Naive B cell (primary cell): ENCODE measurements at regions not wholly inside any gene's neighbourhood (a gene's known extent, or its start where the extent isn't known, plus 50 kb on each side); places are given as distances from the start of the nearest gene placed in this dataset.
"Not testable (repeated sequence)": the region's sequence is repeated elsewhere in the genome, so short reads cannot be mapped to it uniquely, and the experiment has no call there.

Source experiments
- ATAC-seq, 2 donors: fragments of 150-1000 bp; cut with Tn5 transposase; 2 replicates each; pipeline ENCODE4 v1.10.0; 2021; ENCODE audit warnings: low read depth in 2 of 2, mild to moderate bottlenecking in 2 of 2, moderate library complexity in 2 of 2
- DNase-seq: peaks from one replicate; pipeline ENCODE4 v3.0.0; 2022
- H3K27ac Mint-ChIP-seq, 6 donors: one replicate each; pipeline ENCODE4 v1.8.0; 2020 to 2022; ENCODE audit warnings: mild to moderate bottlenecking in 6 of 6, mixed read lengths in 6 of 6, moderate library complexity in 5 of 6, inconsistent platforms in 2 of 6
- H3K27me3 Mint-ChIP-seq, 3 donors: one replicate each; pipeline ENCODE4 v1.8.0; 2021 to 2022; ENCODE audit warnings: mixed read lengths in 3 of 3, mild to moderate bottlenecking in 1 of 3
- H3K36me3 Mint-ChIP-seq, 2 donors: one replicate each; pipeline ENCODE4 v1.8.0; 2020 to 2022; ENCODE audit warnings: mixed read lengths in 2 of 2, inconsistent platforms in 1 of 2, mild to moderate bottlenecking in 1 of 2
- H3K4me1 Mint-ChIP-seq, 3 donors: one replicate each; pipeline ENCODE4 v1.8.0; 2020 to 2022; ENCODE audit warnings: mixed read lengths in 3 of 3, inconsistent platforms in 1 of 3, mild to moderate bottlenecking in 1 of 3, moderate library complexity in 1 of 3
- H3K4me3 Mint-ChIP-seq, 8 donors: one replicate each; pipeline ENCODE4 v1.8.0; 2020 to 2022; ENCODE audit warnings: mild to moderate bottlenecking in 8 of 8, mixed read lengths in 8 of 8, moderate library complexity in 8 of 8, inconsistent platforms in 2 of 8
- H3K9me3 Mint-ChIP-seq, 7 donors: one replicate each; pipeline ENCODE4 v1.8.0; 2020 to 2022; ENCODE audit warnings: mixed read lengths in 7 of 7, mild to moderate bottlenecking in 5 of 7, inconsistent platforms in 2 of 7, moderate library complexity in 1 of 7

GRCh38 chr4:137950286-137950685, 291.9 kb downstream of the SLC7A11 start:
- Mint-ChIP-seq H3K27ac (no peak overlapping the region), H3K36me3 (no peaks in the 10 kb centered on the region), H3K27me3 (no peaks in the 10 kb centered on the region), H3K9me3 (no peaks in the 10 kb centered on the region), H3K4me3 (no peak overlapping the region), H3K4me1 (no peaks in the 10 kb centered on the region)
- DNase-seq (no peak), ATAC-seq (no peak)

GRCh38 chr4:137949746-137950145, 292.4 kb downstream of the SLC7A11 start:
- no peaks in the 10 kb centered on the region for H3K4me1 Mint-ChIP-seq
- no peak overlapping the region for H3K27ac Mint-ChIP-seq
- H3K27me3 Mint-ChIP-seq: no peaks in the 10 kb centered on the region
- DNase-seq (no peak), ATAC-seq (no peak)
- no peak overlapping the region for H3K4me3 Mint-ChIP-seq
- no peaks in the 10 kb centered on the region for H3K9me3 Mint-ChIP-seq
- no peaks in the 10 kb centered on the region for H3K36me3 Mint-ChIP-seq

GRCh38 chr4:137946453-137947174, 295.5 kb downstream of the SLC7A11 start:
- Mint-ChIP-seq H3K36me3 (no peaks in the 10 kb centered on the region), H3K4me3 (no peak overlapping the region), H3K27ac (no peak overlapping the region), H3K9me3 (peaks cover 0 to 2% (median 0%) of the 10 kb centered on the region in 7 donors), H3K4me1 (no peaks in the 10 kb centered on the region), H3K27me3 (no peaks in the 10 kb centered on the region)
- ATAC-seq (no peak), DNase-seq (no peak)

GRCh38 chr4:137942815-137943214, 299.3 kb downstream of the SLC7A11 start:
- not testable (repeated sequence) for H3K4me1 Mint-ChIP-seq, H3K4me3 Mint-ChIP-seq, H3K36me3 Mint-ChIP-seq, H3K27me3 Mint-ChIP-seq, DNase-seq, ATAC-seq, H3K27ac Mint-ChIP-seq
- peaks cover 0 to 24% (median 6%) of the 10 kb centered on the region in 7 donors for H3K9me3 Mint-ChIP-seq

- H3K27ac Mint-ChIP-seq, H3K36me3 Mint-ChIP-seq, ATAC-seq: not testable (repeated sequence)
These were observed 300.1 kb downstream of the SLC7A11 start for GRCh38 chr4:137942015-137942515.

GRCh38 chr4:137934911-137935310, 307.2 kb downstream of the SLC7A11 start:
- Mint-ChIP-seq H3K27ac (no peak overlapping the region), H3K36me3 (no peaks in the 10 kb centered on the region), H3K9me3 (peaks cover 0 to 8% (median under 1%) of the 10 kb centered on the region in 7 donors), H3K27me3 (no peaks in the 10 kb centered on the region), H3K4me1 (no peaks in the 10 kb centered on the region), H3K4me3 (no peak overlapping the region)
- ATAC-seq: no peak
- DNase-seq: no peak

More at GRCh38 chr4:137942015-137942515, 300.1 kb downstream of the SLC7A11 start:
- not testable (repeated sequence) for H3K27me3 Mint-ChIP-seq, DNase-seq, H3K4me3 Mint-ChIP-seq, H3K4me1 Mint-ChIP-seq
- H3K9me3 Mint-ChIP-seq: peaks cover 0 to 24% (median 6%) of the 10 kb centered on the region in 7 donors

- Mint-ChIP-seq H3K27ac (no peak overlapping the region), H3K36me3 (no peaks in the 10 kb centered on the region), H3K4me1 (no peaks in the 10 kb centered on the region), H3K4me3 (no peak overlapping the region), H3K9me3 (peaks cover 0 to 6% (median 0%) of the 10 kb centered on the region in 7 donors), H3K27me3 (no peaks in the 10 kb centered on the region)
- ATAC-seq (no peak), DNase-seq (no peak)
These were observed 308.1 kb downstream of the SLC7A11 start for GRCh38 chr4:137934046-137934445.

GRCh38 chr4:137927972-137928371, 314.2 kb downstream of the SLC7A11 start:
- no peak for ATAC-seq
- Mint-ChIP-seq H3K27ac (no peak overlapping the region), H3K27me3 (no peaks in the 10 kb centered on the region), H3K4me3 (no peak overlapping the region), H3K4me1 (no peaks in the 10 kb centered on the region), H3K36me3 (no peaks in the 10 kb centered on the region), H3K9me3 (no peaks in the 10 kb centered on the region)
- DNase-seq: no peak

GRCh38 chr4:137923494-137923893, 318.7 kb downstream of the SLC7A11 start:
- no peaks in the 10 kb centered on the region for H3K27me3 Mint-ChIP-seq
- H3K9me3 Mint-ChIP-seq: peaks cover 0 to 8% (median 2%) of the 10 kb centered on the region in 7 donors
- H3K36me3 Mint-ChIP-seq: no peaks in the 10 kb centered on the region
- H3K4me1 Mint-ChIP-seq: no peaks in the 10 kb centered on the region
- ATAC-seq (no peak), DNase-seq (no peak)
- no peak overlapping the region for H3K27ac Mint-ChIP-seq
- no peak overlapping the region for H3K4me3 Mint-ChIP-seq

GRCh38 chr4:137922721-137923120, 319.4 kb downstream of the SLC7A11 start:
- no peaks in the 10 kb centered on the region for H3K27me3 Mint-ChIP-seq
- no peak for DNase-seq
- no peaks in the 10 kb centered on the region for H3K4me1 Mint-ChIP-seq
- ATAC-seq: no peak
- H3K4me3 Mint-ChIP-seq: no peak overlapping the region
- no peaks in the 10 kb centered on the region for H3K36me3 Mint-ChIP-seq
- H3K27ac Mint-ChIP-seq: no peak overlapping the region
- peaks cover 0 to 8% (median 2%) of the 10 kb centered on the region in 7 donors for H3K9me3 Mint-ChIP-seq

- no peaks in the 10 kb centered on the region for H3K36me3 Mint-ChIP-seq
- no peak overlapping the region for H3K4me3 Mint-ChIP-seq
- no peaks in the 10 kb centered on the region for H3K4me1 Mint-ChIP-seq
- H3K27me3 Mint-ChIP-seq: no peaks in the 10 kb centered on the region
- no peak overlapping the region for H3K27ac Mint-ChIP-seq
- no peak for DNase-seq
- peaks cover 0 to 6% (median 4%) of the 10 kb centered on the region in 7 donors for H3K9me3 Mint-ChIP-seq
- ATAC-seq: no peak
These were observed 332.4 kb downstream of the SLC7A11 start for GRCh38 chr4:137909529-137910309.

GRCh38 chr4:137905930-137906329, 336.2 kb downstream of the SLC7A11 start:
- Mint-ChIP-seq H3K9me3 (no peaks in the 10 kb centered on the region), H3K36me3 (no peaks in the 10 kb centered on the region), H3K27me3 (no peaks in the 10 kb centered on the region), H3K27ac (no peak overlapping the region), H3K4me1 (no peaks in the 10 kb centered on the region), H3K4me3 (no peak overlapping the region)
- DNase-seq (no peak), ATAC-seq (no peak)

- Mint-ChIP-seq H3K4me3 (no peak overlapping the region), H3K9me3 (no peaks in the 10 kb centered on the region), H3K4me1 (no peaks in the 10 kb centered on the region), H3K36me3 (no peaks in the 10 kb centered on the region), H3K27me3 (no peaks in the 10 kb centered on the region), H3K27ac (no peak overlapping the region)
- DNase-seq (no peak), ATAC-seq (no peak)
These were observed 341.0 kb downstream of the SLC7A11 start for GRCh38 chr4:137901114-137901513.

- Mint-ChIP-seq H3K36me3 (no peaks in the 10 kb centered on the region), H3K9me3 (peaks cover 0 to 10% (median 4%) of the 10 kb centered on the region in 7 donors), H3K27ac (no peak overlapping the region), H3K4me3 (no peak overlapping the region), H3K4me1 (no peaks in the 10 kb centered on the region), H3K27me3 (no peaks in the 10 kb centered on the region)
- ATAC-seq: no peak
- no peak for DNase-seq
These were observed 345.9 kb downstream of the SLC7A11 start for GRCh38 chr4:137896221-137896737.
